T47D (cell line): ENCODE measurements at regions not wholly inside any gene's neighbourhood (a gene's known extent, or its start where the extent isn't known, plus 50 kb on each side); places are given as distances from the start of the nearest gene placed in this dataset.

Source experiments
- DNase-seq, 2 experiments: peaks; one replicate each; pipeline versions ENCODE4 v3.0.0 to v3.0.0-alpha.2; 2011 to 2012; ENCODE audit warnings: low read depth in 1 of 2, low spot score in 1 of 2
- JUND ChIP-seq: IDR thresholded peaks from 2 replicates; pipeline ENCODE4 v1.6.1; 2012; ENCODE audit warnings: low read depth
- in situ Hi-C: cut with HindIII; loops from 2 replicates; pipeline ENCODE4 v1.10.0; 2016; ENCODE audit warnings: low sequenced_read_pairs, low pct_unique_long_range_greater_than_20kb

DNA sequence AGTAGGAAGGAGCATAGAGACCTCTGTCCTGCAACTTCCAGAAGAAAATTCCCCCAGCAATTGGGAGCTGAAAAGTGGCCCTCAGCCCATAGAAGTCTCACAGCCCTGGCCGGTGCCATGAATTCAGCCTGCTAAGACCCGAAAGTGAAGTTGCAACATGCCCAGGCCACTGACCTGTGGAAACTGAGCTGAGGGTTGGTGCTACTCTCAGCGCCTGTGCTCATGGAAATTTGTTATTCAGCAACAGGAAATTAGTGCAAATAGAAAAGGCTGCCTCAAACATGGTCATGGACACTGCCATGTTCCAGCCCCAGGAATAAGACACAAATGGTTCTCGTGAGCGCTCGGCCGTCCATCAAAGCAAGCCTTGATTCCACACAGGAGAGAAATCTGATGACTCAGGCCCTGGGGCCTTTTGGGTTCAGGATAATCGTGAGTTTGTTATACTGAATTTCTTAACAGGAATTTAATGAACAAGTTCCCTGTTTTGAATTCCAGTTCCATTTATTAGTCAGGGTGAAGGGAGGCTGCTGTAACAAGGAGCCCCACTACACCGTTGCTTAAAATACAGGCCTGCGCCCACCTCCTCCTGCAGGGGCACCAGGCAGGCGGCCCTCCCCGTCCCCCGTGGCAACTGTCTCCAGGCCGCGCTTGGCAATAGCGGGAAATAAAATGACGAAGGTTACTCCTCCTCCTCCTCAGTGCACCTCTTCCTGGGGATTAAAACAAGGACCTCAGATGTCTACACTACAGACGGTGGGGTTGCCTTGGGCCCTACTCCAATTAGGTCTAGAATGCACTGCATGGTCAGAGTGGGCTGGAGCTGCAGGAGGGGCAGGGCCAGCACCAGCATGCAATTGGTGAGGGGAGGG lies 152.9 kb downstream of the ERMARD start:
- DNase-seq, result no peak
- no peak for TF ChIP-seq JUND
- in situ Hi-C loops, result no loop called here

DNA sequence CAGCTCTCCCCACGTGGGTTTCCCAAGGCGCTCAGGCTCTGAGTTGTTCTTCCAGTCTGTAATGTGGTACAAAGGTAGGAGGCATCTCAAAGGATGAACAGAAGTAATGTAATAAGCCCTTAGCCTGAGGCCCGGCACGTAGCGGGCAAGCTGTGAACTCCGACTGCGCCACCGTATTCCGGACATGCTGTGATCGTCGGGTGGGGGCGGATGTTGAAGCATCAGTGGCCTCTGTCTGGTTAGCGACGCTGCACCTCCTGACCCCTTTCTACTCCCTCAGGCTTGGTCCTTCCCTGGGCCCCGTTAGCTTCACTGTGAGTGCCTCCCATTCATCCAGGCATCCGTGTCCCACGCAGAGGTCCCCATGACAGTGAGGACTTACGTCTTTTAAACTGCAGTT lies 151.7 kb downstream of the ERMARD start:
- no peak for TF ChIP-seq JUND
- no peak for DNase-seq
- in situ Hi-C loops, result no loop called here

DNA sequence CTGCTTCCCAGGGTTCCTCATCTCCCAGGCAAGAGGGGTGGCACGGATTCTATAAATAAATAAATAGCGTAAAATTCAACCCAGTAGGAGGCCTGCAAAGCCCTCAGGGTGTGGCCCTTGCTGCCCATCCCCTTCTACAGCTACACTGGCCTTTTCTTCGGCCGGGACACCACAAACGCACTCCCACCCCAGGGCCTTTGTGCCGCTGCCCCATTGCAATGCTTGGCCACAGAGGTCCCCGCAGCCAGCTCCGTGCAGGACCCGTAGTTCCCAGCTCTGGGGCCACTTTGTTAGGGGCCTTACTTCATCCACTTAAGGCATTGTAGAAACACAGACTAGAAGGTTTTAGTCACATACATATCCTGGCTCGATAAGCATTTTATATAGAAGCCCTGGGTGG lies 151.2 kb downstream of the ERMARD start:
- TF ChIP-seq JUND, result no peak
- in situ Hi-C loops, result no loop called here
- DNase-seq, result no peak

DNA sequence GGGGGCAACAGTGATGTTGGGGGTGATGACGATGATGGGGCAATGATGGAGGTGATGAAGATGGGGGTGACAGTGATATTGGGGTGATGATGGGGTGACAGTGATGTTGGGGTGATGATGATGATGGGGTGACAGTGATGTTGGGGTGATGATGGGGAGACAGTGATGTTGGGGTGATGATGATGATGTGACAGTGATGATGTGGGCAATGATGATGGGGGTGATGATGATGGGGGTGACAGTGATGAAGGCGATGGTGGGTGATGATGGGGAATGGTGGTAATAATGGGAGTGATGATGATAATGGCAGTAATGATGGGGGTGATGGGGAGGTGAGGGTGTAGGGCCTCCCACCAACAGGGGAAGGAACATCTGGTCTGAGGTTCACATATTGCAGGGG lies 150.6 kb downstream of the ERMARD start:
- TF ChIP-seq JUND, result no peak
- no peak for DNase-seq
- in situ Hi-C loops, result no loop called here

DNA sequence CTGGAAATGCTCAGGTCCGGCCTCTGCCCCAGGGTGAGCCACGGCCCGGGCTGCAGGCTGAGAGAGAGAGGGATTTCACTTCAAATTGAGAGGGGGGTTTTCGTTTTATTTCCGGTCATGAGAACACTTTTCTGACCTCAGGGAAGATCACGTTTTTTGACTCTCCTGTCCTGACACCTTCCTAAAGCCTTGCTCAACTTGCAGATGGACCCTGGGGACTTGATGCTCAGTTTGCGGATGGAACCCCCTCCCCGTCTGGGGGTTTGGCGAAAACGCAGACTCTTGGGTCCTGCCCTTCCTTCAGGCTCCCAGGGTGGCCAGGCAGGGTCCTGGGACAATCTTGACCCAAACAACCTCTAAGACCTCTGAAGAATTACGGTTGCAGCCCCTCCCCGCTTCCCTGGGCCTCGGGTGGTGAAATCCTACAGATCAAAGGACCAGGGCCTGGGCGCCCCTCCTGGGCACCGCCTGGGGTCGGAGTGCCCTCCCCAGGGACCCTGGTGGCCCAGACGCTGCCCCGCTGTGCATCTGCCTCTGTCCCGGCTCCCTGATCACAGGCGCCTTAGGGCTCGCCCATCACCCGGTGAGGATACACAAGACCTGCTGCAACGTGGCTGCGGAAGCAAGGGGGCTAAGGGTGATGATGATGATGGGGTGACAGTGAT lies 148.2 kb downstream of the ERMARD start:
- in situ Hi-C loops, result no loop called here
- DNase-seq, result no peak
- no peak for TF ChIP-seq JUND

GRCh38 chr6:169898788-169899480 lies 147.5 kb downstream of the ERMARD start:
- no peak for TF ChIP-seq JUND
- in situ Hi-C loops, result no loop called here

GRCh38 chr6:169897601-169898358 lies 146.4 kb downstream of the ERMARD start:
- in situ Hi-C loops, result no loop called here
- TF ChIP-seq JUND, result no peak
- no peak for DNase-seq

More at GRCh38 chr6:169898788-169899480, 147.5 kb downstream of the ERMARD start:
- no peak for DNase-seq

DNA sequence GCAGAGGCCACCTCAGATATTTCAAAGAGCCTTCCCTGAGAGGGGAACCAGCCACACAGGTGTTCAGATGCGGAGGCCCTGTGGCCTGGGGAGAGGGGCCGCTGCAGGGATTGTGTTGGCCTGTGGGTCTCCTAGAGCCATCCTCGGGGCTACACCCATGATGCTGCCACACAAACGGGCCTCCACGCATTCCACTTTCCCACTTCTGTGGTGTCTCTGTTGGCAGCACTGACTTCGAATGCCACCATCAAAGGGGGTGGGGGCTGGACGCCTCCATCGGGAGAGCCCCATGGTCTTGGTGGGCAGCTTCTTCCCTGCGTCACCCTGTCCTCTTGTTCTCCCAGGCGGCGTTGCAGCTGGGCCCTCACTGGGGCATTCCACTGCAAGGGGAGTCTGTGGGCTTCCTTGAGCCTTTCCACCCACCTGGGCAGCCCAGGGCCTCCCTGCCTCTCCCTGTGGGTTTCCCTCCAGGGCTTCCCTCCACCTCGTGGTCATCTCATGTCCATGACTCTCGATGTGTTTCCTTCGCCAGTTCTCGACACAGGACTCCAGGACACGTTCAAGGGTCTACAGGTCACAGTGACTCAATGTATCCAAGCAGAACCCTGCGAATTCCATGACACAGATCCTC lies 145.5 kb downstream of the ERMARD start:
- no peak for DNase-seq
- no peak for TF ChIP-seq JUND
- in situ Hi-C loops, result no loop called here

- in situ Hi-C loops, result no loop called here
- no peak for DNase-seq
- no peak for TF ChIP-seq JUND
Observed at GRCh38 chr6:169895926-169896761, 144.7 kb downstream of the ERMARD start.

DNA sequence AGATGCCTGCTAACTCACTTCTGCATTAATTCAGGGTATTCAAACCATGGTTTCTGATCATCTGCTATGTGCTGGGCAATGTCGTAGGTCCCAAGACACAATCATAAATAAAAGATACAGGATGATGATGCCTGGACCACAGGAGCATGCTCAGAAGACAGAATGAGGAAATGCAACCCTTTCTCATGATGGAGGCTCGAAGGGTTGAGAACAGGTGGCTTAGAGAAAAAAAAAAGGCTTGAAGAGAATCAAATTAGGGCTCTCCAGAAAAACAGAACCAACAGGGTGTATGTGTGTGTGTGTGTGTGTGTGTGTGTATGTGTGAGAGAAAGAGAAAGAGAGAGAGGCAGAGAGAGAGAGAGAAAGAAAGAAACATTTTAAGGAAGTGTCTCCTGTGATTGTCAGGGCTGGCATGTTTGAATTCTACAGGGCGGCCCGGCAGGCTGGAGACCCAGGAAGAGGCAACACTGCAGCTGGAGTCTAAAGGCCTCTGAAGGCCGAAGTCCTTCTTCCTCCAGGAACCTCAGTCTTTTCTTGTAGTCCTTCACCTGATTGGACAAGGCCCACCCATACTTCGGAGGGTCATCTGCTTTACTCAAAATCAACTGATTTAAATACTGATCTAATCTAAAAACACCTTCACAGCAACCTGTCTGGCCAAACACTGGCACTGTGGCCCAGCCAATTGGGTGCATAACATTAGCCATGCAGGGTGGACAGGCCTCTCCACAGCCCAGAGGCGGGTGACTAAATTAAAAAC lies 143.8 kb downstream of the ERMARD start:
- no peak for DNase-seq
- TF ChIP-seq JUND, result no peak
- in situ Hi-C loops, result no loop called here
